ENCODE measurements at regions not wholly inside any gene's neighbourhood (a gene's known extent, or its start where the extent isn't known, plus 50 kb on each side); places are given as distances from the start of the nearest gene placed in this dataset.

DNA sequence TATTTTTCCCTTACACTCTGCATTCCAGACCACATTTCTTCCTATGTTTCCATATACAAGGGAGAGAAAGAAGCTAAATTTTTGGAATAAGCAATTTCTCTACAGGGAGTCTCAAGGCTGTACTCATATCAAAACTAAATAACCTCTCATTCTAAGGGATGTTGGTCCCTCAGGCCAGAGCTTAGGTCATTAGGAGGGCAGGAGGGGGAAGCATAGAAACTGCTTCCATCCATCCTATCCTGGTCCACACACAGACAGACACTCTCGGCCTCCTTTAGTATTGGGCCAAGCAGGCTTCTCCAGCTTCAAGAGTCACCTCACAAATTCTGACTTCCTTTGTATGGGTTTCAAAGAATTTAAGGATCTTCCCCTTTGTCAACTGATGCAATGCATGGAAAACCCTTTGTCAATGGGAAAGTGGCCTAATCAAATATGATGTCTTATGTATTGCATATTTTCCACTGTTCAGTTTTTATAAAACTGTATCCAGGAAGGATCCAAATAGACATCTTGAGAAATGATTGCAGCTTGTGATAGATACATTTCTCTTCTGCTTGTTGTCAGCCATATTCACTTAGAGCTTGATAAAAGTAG lies 140.7 kb upstream of the RARB start:
- TF ChIP-seq, protein P1, sequence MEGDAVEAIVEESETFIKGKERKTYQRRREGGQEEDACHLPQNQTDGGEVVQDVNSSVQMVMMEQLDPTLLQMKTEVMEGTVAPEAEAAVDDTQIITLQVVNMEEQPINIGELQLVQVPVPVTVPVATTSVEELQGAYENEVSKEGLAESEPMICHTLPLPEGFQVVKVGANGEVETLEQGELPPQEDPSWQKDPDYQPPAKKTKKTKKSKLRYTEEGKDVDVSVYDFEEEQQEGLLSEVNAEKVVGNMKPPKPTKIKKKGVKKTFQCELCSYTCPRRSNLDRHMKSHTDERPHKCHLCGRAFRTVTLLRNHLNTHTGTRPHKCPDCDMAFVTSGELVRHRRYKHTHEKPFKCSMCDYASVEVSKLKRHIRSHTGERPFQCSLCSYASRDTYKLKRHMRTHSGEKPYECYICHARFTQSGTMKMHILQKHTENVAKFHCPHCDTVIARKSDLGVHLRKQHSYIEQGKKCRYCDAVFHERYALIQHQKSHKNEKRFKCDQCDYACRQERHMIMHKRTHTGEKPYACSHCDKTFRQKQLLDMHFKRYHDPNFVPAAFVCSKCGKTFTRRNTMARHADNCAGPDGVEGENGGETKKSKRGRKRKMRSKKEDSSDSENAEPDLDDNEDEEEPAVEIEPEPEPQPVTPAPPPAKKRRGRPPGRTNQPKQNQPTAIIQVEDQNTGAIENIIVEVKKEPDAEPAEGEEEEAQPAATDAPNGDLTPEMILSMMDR (conservative IDR thresholded peaks at IDR 0.05; ENCODE audit: low read depth, low read length): no peak

DNA sequence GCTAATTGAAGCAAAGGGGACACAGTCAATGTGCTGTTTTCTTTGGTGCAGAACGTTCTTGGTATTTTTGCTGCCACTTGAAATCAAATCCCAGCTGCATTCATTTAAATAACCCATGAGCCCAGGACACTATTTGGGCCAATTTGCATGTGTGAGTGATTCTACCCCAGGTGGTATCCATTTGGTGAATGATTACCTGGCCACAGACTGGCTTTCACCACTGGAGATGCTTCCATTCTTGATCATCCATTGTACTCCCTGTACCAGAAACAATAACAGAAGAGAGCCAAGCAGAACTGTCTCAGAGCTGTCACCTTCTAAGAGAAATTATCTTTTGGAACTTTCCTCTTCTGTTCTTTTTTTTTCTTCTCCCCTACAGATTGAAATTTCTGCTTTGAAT lies 139.7 kb upstream of the RARB start:
- no peak overlapping the region for H3K4me3 ChIP-seq (ENCODE audit: low read depth, low read length)
- TF ChIP-seq, protein P1 (conservative IDR thresholded peaks at IDR 0.05; ENCODE audit: low read depth, low read length): no peak
- no peak for DNase-seq (ENCODE audit: low read depth)

More for the DNA sequence above, 140.7 kb upstream of the RARB start:
- no peak overlapping the region for H3K4me3 ChIP-seq (ENCODE audit: low read depth, low read length)
- no peak for DNase-seq (ENCODE audit: low read depth)

DNA sequence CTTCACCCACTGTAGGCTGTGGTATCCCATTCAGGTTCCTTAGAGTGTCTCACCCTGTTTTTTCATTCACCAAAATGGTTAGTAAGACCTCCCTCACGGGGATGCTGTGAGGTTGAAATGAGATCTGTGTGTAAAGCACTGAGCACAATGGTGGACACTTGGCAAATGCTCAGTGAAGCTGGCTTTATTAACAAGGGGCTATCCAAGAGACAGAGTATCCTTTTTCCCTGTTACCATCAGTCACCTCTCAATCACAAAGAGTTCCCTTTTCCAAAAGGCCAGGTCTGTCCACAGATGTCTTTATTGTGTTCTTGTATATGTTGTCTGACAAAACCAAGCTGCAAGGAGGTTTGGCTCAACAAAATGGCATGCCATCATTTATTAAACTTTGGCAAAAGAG lies 138.9 kb upstream of the RARB start:
- TF ChIP-seq, protein P1 (conservative IDR thresholded peaks at IDR 0.05; ENCODE audit: low read depth, low read length): no peak
- H3K4me3 ChIP-seq (ENCODE audit: low read depth, low read length): no peak overlapping the region
- no peak for DNase-seq (ENCODE audit: low read depth)

DNA sequence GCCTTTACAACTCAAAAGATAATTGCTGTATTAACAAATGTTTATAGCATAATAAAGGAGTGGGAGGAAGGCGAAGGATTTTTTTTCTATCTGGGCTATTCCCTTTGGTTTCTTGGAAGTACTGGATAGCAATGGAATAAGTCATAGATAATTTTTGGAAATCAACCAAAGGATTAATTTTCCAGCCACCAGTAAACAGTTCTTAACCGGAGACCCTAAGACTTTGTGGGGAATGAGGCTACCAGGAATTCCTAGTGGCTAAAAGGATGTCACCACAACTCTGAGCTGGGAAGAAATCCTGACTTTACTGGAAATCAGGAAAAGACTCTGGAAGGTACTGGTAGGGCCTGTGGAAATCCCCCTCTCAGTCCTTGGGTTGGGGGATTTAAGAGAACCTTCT lies 138.4 kb upstream of the RARB start:
- DNase-seq (ENCODE audit: low read depth): no peak
- no peak overlapping the region for H3K4me3 ChIP-seq (ENCODE audit: low read depth, low read length)
- TF ChIP-seq, protein P1 (conservative IDR thresholded peaks at IDR 0.05; ENCODE audit: low read depth, low read length): no peak

DNA sequence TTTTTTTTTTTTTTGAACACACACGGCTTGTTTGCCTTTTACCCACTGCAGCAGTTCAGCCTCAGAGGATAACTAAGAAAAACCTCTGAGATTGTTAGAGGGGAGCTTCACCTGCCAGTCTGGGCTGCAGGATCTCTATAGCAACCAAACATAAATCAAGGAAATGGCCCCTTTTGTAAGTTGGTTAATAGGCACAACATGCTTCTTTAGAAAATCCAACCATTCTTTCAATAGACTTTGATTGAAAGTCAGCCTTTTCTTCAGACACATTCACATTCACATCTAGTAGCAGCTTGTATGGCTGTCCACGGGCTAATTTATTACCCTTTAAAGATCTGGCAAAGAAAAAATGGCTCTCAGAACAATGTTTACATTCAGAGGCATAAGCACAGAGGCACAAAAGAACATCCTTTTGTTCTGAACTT lies 136.6 kb upstream of the RARB start:
- H3K4me3 ChIP-seq (ENCODE audit: low read depth, low read length): no peak overlapping the region
- TF ChIP-seq, protein P1 (conservative IDR thresholded peaks at IDR 0.05; ENCODE audit: low read depth, low read length): no peak
- no peak for DNase-seq (ENCODE audit: low read depth)

DNA sequence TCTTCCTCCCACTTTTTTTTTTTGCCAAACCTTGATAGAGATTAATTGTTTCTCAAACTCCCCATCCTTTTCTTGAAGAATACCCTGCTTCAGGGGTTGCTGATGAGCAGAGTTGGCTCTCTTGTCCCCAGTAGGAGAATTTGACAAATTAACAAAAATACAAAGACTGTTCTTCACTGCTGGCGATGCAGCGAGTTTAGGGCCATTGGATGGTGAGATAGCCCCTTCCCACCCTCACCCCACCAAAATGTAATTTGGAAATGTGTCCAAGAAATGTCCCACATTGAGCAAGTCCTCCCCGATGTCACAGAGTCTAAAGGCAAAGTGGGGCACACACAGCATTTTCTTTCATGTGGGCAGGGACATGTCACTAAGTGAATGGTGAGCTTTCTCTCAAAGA lies 136.0 kb upstream of the RARB start:
- H3K4me3 ChIP-seq (ENCODE audit: low read depth, low read length): no peak overlapping the region
- DNase-seq (ENCODE audit: low read depth): no peak
- TF ChIP-seq, protein P1 (conservative IDR thresholded peaks at IDR 0.05; ENCODE audit: low read depth, low read length): no peak

DNA sequence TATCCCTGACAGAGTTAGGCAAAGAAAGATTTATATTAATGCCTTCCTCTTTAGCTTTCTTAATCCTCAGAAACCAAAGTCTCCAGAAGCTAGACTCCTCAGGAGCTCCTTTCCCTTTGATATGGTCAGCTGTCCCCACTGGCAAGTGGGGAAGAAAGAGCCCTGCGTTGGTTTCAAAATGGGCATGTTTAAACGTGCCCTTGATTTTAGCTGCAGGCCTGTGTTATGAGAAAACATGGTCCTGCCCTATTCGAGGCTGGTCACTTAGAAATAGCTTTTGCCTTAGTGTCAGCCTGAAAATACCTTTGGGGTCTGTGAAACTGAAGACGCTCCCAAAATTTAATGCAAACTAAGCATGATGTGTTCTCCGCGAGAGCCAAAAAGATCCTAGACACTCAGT lies 135.5 kb upstream of the RARB start:
- H3K4me3 ChIP-seq (ENCODE audit: low read depth, low read length): no peak overlapping the region
- no peak for DNase-seq (ENCODE audit: low read depth)
- TF ChIP-seq, protein P1 (conservative IDR thresholded peaks at IDR 0.05; ENCODE audit: low read depth, low read length): no peak

Measured in epithelial cell of proximal tubule (primary cell).